Aorta (tissue), 5 donors: ENCODE measurements at regions not wholly inside any gene's neighbourhood (a gene's known extent, or its start where the extent isn't known, plus 50 kb on each side); places are given as distances from the start of the nearest gene placed in this dataset.
"Not testable (repeated sequence)": the region's sequence is repeated elsewhere in the genome, so short reads cannot be mapped to it uniquely, and the experiment has no call there.

Source experiments
- ATAC-seq: fragments of 200-7000 bp; cut with Tn5 transposase; one replicate; pipeline ENCODE4 v1.9.1; 2022; ENCODE audit warnings: moderate library complexity; ENCODE audit not compliant: low FRiP score
- DNase-seq, 2 donors: peaks; one replicate each; pipeline ENCODE4 v3.0.0-alpha.2; 2020
- H3K27ac ChIP-seq, 2 donors: one replicate each; pipeline ENCODE4 v1.5.1; 2013; ENCODE audit warnings: low read length in 2 of 2, mild to moderate bottlenecking in 2 of 2, moderate library complexity in 2 of 2, control low read depth in 1 of 2, inconsistent platforms in 1 of 2, low read depth in 1 of 2
- H3K27me3 ChIP-seq, 2 donors: one replicate each; pipeline ENCODE4 v1.6.1; 2013; ENCODE audit warnings: control low read depth in 1 of 2, low read length in 1 of 2, mild to moderate bottlenecking in 1 of 2, moderate library complexity in 1 of 2; ENCODE audit not compliant: insufficient read depth in 2 of 2, control insufficient read depth in 1 of 2
- H3K36me3 ChIP-seq, 2 donors: one replicate each; pipeline ENCODE4 v1.6.1; 2013; ENCODE audit warnings: control low read depth in 1 of 2, low read length in 1 of 2, mild to moderate bottlenecking in 1 of 2; ENCODE audit not compliant: insufficient read depth in 2 of 2, control insufficient read depth in 1 of 2
- H3K4me1 ChIP-seq, 2 donors: one replicate each; pipeline ENCODE4 v1.6.1; 2013; ENCODE audit warnings: low read length in 2 of 2, control low read depth in 1 of 2, mild to moderate bottlenecking in 1 of 2, moderate library complexity in 1 of 2; ENCODE audit not compliant: insufficient read depth in 2 of 2, control insufficient read depth in 1 of 2
- H3K4me3 ChIP-seq, 2 donors: one replicate each; pipeline ENCODE4 v1.5.1; 2013; ENCODE audit warnings: low read length in 2 of 2, control low read depth in 1 of 2, mild to moderate bottlenecking in 1 of 2
- H3K9me3 ChIP-seq: one replicate; pipeline ENCODE4 v1.6.1; 2013; ENCODE audit warnings: mild to moderate bottlenecking, low read length; ENCODE audit not compliant: control insufficient read depth
- whole genome bisulfite sequencing, 2 donors: extraction: QIAGEN DNeasy Blood & Tissue Kit; methylation state at CpG; one replicate each; pipeline ENCODE4 v1.1.7; 2013; 5-methylcytosine and 5-hydroxymethylcytosine counted together
- intact Hi-C, 2 donors: fragments of 100-400 bp; cut with DNase I; formaldehyde crosslinking; loops; one replicate each; pipeline versions ENCODE4 v1.14.2 to v1.15.0; 2022
- donor health status: healthy with polysubstance abuse.
- donor health status: Bipolar disorder and iron deficiency.
- donor health status: DM: no; HTN: no; CAD: no.
- donor health status: DM: no; HTN: no; CAD: no.
- donor health status: DM: yes; HTN: yes; CAD: no.

DNA sequence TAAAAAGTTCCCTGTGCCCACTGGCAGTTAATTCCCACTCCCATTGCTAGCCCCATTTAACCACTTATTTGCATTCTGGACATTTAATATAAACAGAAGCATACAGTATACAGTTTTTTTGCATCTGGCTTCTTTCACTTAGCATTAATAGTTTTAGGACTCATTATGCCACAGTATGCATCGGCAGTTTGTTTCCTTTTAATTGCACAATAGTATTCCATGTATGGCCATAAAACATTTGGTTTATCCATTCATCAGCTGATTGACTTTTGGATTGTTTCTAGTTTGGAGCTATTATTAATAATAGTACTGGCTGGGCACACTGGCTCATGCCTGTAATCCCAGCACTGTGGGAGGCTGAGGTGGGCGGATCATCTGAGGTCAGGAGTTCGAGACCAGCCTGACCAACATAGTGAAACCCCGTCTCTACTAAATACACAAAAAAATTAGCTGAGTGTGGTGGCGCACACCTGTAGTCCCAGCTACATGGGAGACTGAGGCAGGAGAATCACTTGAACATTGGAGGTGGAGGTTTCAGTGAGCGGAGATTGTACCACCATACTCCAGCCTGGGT, 106.9 kb upstream of the GOLGA6L6 start:
- H3K27ac ChIP-seq, H3K27me3 ChIP-seq, H3K4me1 ChIP-seq, intact Hi-C loops, H3K9me3 ChIP-seq, ATAC-seq, H3K36me3 ChIP-seq, H3K4me3 ChIP-seq: not testable (repeated sequence)
- peak in 1 of 2 donors; percentile 62 for DNase-seq
- WGBS, 2 donors, result 80% methylated on average over 6 of the region's 6 CpGs

DNA sequence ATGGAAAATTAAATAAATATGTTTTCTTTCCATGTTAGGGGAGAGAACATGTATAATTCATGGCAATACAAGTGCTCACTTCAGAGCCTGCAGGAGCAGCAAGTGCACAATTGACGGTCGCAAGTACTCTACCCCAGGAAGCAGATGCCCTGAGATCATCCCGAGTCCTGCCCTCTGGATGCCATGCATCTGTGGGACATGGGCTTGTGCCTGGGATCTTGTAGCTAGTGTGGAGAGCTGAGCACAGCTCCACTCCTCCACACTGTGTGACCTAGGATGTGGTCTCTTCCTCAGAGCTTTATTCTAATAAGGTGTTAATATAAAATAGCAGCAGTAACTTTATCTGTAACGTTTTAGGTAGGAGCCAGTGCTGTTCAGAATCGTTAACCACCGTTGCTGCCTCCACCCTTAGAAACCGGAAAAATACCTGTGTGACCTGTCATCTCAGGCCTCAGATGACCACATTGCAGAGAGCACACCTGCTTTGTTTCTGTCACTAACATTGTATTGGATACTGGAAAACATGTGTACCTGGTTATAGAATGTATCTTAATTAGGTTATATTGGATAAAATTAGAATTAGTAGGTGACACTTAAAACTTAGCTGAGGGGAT, 105.0 kb upstream of the GOLGA6L6 start:
- ATAC-seq, result no peak
- Histone ChIP-seq H3K9me3 (no peaks in the 10 kb centered on the region), H3K27me3 (no peaks in the 10 kb centered on the region), H3K4me1 (no peaks in the 10 kb centered on the region), H3K27ac (no peak overlapping the region), H3K4me3 (no peak overlapping the region), H3K36me3 (no peaks in the 10 kb centered on the region)
- WGBS, 2 donors, result 70 to 76% methylated on average over 7 of the region's 7 CpGs
- intact Hi-C loops, result no loop called here
- DNase-seq, result peak in 1 of 2 donors; percentile 75

DNA sequence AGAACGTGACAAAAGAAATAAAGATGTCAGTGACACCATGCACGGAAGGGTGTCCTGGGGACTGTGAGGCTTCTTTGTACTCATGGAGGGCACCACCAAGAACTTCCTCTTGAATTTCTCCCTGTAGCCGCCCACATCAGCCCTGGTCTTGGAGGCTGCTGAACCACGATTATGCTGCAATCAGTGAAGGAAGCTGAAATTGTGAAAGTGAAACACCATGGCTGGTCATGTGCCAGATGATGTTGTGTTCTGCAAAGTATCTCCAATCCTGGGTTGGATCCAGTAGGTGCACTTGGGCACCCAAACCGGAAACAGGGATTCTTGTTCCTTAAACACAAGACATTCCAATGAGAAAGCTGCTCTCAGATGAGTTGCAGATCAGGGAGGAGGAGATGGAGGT, 104.4 kb upstream of the GOLGA6L6 start:
- intact Hi-C loops, result no loop called here
- DNase-seq (peak; percentile 64 to 70), ATAC-seq (no peak)
- Histone ChIP-seq H3K4me3 (no peak overlapping the region), H3K27me3 (no peaks in the 10 kb centered on the region), H3K9me3 (no peaks in the 10 kb centered on the region), H3K27ac (no peak overlapping the region), H3K36me3 (no peaks in the 10 kb centered on the region), H3K4me1 (no peaks in the 10 kb centered on the region)
- 49 to 65% methylated on average over 5 of the region's 5 CpGs for WGBS, 2 donors

DNA sequence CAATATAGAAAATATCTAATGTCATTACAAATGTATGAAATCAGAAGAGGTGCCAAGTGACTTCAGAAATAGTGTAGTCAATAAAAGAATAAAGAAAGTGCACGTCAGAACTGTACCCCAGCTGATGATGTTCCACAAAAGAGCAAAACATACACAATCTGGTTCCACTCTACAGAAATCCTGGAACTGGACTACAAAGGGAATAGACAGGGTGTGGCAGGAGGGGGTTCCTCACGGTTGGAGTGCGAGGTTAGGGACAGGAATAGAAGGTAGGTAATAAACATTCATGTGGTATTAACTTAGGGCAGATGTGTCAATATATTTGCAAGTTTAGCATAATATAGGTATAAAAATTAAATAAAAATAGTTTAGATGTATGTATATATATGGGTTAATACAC, 103.3 kb upstream of the GOLGA6L6 start:
- intact Hi-C loops, result no loop called here
- Histone ChIP-seq H3K27me3 (no peaks in the 10 kb centered on the region), H3K9me3 (no peaks in the 10 kb centered on the region), H3K27ac (no peak overlapping the region), H3K36me3 (no peaks in the 10 kb centered on the region), H3K4me3 (no peak overlapping the region), H3K4me1 (no peaks in the 10 kb centered on the region)
- ATAC-seq, result no peak
- WGBS, 2 donors, result 65% methylated on average over 3 of the region's 3 CpGs
- DNase-seq, result no peak

DNA sequence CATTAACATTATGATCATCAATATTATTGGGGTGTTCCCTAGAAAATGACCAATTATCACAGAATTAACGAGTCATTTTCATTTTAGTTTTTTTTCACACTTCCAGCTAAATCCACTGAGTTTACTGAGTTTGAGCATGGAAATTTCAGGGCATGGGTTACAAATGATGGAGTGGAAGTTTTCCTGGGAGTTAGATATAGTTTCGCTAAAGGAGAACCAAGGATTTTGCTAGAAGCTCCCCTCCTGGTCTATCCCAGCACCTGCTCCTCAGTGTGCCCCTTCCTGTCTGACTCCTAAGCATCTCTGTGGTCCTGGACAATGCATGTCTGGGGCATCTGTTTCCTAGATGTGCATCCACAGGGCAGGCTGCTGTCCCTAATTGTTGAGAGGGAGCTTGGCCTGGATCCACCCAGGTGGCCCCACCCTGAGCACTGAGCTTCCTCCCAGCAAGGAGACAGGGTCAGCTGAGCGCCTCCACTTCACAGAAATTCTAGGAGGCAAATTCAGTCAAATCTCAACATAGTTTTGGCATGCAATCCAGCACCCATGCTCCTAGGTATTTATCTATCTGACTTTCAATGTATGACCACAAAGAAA, 102.3 kb upstream of the GOLGA6L6 start:
- DNase-seq (peak in 1 of 2 donors; percentile 72), ATAC-seq (no peak)
- 56 to 59% methylated on average over 3 of the region's 3 CpGs for WGBS, 2 donors
- Histone ChIP-seq H3K4me1 (no peaks in the 10 kb centered on the region), H3K27me3 (no peaks in the 10 kb centered on the region), H3K27ac (no peak overlapping the region), H3K36me3 (no peaks in the 10 kb centered on the region), H3K9me3 (no peaks in the 10 kb centered on the region), H3K4me3 (no peak overlapping the region)
- intact Hi-C loops, result no loop called here

DNA sequence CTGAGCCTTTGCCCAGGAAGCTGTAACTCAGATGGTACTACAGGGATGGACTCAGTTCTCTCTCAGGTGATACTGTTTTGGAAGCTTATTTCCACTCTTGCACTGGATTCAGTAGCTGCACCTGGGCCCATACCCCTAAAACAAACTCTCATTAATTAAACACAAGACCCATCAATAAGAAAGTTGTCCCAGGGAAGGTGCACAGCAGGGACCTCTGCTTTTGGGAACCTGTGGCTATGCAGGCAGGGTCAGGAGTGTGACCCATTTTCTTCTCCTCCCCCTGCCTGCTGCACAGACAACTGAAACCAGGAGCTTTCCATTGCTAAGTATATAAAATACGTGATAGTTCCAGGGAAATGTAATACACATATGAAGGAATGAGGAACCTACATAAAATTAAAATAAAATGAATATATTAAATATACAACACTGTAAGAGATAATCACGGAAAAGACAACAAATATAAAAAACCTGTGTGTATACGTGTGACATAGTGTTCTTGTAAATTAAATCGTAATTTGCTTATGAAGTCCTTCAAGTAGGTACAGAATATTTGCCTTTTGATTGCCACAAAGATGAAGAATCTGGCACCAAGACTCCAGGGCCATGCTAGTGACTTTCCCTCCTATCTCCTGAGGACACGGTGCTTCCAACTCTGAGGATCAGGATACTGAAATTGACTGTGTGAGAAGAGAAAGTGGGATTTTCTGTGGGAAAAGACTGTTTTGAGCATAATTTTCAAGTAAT, 101.6 kb upstream of the GOLGA6L6 start:
- WGBS, 2 donors, result 62 to 67% methylated on average over 5 of the region's 5 CpGs
- DNase-seq (peak in 1 of 2 donors; percentile 32), ATAC-seq (no peak)
- Histone ChIP-seq H3K27ac (no peak overlapping the region), H3K9me3 (no peaks in the 10 kb centered on the region), H3K27me3 (no peaks in the 10 kb centered on the region), H3K4me1 (no peaks in the 10 kb centered on the region), H3K4me3 (no peak overlapping the region), H3K36me3 (no peaks in the 10 kb centered on the region)
- intact Hi-C loops, result no loop called here

DNA sequence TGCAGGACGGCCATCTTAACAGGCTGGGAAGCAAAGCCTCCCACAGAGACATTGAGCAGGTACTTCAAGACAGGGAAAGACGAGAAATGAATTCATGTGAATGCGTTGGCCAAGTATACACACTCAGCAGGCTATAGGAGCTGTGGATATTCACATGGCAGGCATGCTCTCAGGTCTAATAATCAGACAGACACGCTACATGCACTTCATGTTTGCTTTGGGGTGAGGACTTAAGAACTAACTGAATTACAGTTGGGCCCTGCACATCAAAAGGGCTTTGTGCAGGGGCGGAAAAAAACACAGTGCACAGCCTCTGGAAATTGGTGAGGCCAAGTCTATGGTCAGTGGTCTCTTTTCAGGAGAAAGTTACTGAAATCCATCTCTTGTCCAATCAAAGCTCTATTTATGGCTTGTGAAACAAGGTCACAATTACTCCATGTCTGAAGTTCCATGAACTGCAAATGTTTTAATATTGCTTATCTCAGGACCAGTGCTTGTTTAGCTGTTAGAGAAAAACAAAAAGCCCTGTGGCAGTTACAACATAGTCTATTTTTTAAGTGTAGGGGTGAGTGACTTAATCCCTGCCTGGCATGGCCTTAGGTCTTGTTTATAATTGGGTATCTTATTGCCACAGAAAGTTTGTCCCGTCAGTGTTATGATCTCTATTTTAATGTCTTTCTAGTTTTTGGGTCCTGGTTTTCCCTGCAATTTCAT, 100.6 kb upstream of the GOLGA6L6 start:
- H3K9me3 ChIP-seq, result no peaks in the 10 kb centered on the region
- 57 to 64% methylated on average over 6 of the region's 6 CpGs for WGBS, 2 donors
- no peaks in the 10 kb centered on the region for H3K36me3 ChIP-seq
- intact Hi-C loops, result no loop called here
- DNase-seq (no peak), ATAC-seq (no peak)
- no peaks in the 10 kb centered on the region for H3K4me1 ChIP-seq
- H3K27me3 ChIP-seq, result no peaks in the 10 kb centered on the region
- no peak overlapping the region for H3K27ac ChIP-seq
- no peak overlapping the region for H3K4me3 ChIP-seq

DNA sequence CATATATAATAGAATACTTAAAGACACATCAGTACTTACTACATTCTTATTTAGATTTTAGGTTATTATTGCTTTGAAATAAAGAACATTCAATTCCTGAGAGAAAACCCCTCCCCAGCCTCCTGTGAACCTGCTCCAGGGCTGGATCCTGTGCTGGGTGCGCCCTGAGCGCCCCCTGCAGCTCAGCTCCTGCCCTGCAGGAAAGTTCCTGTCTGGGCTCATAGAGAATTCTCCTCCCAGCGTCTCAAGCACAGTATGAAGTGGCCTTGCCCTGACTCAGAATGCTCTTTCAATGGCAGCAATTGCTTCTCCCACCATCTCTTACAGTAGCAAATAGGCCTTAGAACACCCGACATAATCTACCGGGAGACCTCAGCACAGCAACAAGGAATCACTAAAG, 98.8 kb upstream of the GOLGA6L6 start:
- H3K27me3 ChIP-seq, intact Hi-C loops, ATAC-seq, H3K9me3 ChIP-seq, H3K36me3 ChIP-seq, H3K4me3 ChIP-seq, H3K4me1 ChIP-seq, DNase-seq, H3K27ac ChIP-seq: not testable (repeated sequence)
- 2 to 3% methylated on average over 2 of the region's 5 CpGs for WGBS, 2 donors
